GM04503 (cell line): ENCODE measurements at regions not wholly inside any gene's neighbourhood (a gene's known extent, or its start where the extent isn't known, plus 50 kb on each side); places are given as distances from the start of the nearest gene placed in this dataset.

Experiments
- DNase-seq: peaks from one replicate; pipeline ENCODE4 v3.0.0-alpha.2; 2012; ENCODE audit warnings: low read depth

DNA sequence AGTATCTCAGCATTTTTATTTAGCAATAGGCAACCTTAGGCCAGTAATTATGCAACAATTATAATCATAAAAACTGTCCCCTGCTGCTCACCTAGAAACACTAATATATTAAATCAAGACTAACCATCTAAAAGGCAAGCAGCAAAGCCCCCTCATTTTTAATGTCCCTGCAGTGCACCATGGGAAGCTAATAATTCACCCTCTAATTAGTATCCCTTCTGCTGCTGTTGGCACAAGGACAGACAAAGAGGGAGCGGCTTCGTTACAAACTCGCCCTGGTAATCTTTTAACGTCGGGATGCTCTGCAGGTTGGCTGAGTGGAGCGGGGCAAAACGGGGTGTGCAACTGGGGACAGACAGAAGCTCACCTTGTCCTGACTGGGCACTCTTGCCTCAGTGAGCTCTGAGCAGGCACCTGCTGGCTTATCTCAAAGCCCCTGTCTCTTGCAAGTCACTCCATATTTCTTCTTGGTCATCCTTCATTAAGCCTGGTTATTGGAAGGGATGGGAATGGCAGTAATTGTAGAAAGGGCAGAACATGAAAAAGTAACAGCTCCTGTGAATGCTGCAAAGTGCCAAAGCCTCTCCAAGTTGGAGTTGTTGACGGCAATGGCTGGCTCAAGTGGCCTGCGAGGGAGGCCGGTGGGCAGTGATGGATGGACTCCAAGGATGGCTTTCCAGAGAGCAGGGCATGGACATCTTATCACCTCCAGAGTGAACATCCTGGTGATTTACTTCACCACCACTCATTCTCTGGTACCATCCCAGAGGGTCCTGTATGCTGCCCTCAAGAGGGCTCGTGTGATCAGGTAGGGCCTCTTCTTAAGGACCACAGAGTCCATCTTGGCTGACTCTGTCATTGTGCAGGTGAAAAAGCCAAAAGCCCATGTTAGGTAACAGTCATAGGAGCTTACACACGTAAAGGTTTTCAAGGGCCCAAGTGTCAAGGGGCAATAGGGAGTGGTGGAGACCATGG is 219.6 kb upstream of the N4BP1 start:
- DNase-seq = no peak

DNA sequence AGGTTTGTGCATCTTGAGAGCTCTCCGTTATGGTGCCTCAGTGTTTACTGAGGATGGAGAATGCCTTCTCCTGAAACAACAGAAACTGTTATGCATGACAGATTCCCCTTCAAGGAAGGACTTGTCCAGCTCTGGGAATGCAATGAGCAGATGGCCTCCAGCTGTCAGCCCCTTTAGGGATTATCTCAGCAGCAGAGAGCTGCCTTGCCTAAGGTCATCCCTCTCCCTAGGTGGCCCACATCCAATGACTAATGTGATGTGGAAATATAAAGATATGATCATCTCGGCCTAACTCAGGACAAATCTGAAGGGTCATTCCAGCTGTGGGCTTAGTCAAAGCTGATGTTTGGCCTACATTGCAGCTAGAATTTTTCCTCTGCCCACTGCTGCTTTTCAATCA is 214.3 kb upstream of the N4BP1 start:
- no peak for DNase-seq

- no peak for DNase-seq
These were observed 212.5 kb upstream of the N4BP1 start for GRCh38 chr16:48822431-48822830.

GRCh38 chr16:48820379-48820778 is 210.4 kb upstream of the N4BP1 start:
- no peak for DNase-seq

DNA sequence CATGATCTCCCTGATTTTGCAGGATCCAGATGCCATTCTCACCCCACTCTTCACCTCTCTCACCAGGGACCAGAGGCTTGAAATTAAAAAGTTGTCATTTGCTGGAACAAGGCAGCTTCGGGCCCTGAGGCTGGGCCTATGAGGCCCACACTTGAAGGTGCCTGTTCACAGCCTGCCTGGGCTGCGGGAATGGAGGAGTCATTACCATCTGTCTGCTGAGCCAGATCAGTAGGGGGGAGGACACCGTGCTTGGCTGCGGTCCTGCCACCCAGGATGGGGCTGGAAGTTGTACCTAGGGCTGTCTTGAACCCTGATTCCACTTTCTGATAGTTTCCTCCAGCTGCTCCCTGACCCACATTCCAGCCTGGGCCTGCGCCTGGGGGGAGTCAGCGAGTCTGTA is 208.3 kb upstream of the N4BP1 start:
- DNase-seq = no peak

DNA sequence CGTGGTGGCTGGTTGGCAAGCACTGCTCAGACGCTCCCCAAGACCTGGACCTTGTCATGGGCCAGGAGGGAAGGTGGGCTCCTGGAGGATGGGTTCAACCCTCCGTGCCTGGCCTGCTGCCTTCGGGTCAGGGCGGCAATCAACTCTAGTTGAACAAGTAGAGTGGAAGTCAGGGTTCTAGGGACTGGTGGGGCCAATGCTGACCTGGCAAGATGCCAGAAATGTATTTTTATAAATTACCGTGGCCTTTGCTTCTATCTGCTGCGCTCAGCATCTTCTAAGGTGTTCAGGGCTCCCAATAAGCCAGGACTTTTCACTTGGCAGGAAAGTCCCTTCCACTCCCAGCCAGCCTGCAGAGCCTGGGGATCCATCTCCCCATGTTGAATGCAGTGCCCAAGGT is 207.1 kb upstream of the N4BP1 start:
- DNase-seq = no peak

DNA sequence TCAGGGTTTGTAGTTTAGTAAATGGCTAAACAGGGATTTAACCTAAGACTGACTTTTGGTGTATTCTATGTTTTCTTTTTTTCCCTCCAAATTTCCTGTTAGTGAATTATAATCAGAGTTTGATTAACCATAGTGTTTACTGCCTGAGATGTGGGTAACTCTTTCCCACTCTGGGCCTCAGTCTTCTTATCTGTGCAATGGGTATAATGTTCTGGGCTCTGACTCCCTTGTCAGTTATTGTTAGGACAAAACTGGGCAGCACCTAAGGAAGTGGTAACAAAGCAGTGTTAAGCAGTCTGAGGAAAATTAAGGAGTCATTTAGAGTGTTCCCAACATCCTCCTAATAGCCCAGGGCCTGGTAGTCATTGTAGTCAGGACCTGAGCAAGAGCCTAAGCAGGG is 206.4 kb upstream of the N4BP1 start:
- DNase-seq = no peak

GRCh38 chr16:48814994-48815393 is 205.0 kb upstream of the N4BP1 start:
- DNase-seq = no peak

DNA sequence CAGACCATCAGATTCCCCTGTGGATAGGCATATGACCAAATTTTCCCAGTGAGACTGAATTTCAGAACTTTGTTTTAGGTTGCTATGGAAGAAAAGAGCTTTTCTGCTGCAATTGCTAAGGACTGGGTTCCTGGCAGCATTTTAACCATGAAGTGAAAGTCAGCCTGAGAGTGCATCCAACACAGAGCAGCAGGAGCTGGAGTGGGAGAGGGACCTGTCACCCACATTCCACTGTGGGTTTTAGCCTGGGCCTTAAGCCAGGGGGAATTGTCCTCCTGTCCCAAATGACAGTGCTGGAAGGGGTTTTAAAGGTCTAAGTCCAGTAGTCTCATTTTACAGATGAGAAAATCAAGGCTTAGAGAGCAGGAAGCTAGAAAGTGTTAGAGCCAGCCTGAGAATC is 203.5 kb upstream of the N4BP1 start:
- DNase-seq = no peak

DNA sequence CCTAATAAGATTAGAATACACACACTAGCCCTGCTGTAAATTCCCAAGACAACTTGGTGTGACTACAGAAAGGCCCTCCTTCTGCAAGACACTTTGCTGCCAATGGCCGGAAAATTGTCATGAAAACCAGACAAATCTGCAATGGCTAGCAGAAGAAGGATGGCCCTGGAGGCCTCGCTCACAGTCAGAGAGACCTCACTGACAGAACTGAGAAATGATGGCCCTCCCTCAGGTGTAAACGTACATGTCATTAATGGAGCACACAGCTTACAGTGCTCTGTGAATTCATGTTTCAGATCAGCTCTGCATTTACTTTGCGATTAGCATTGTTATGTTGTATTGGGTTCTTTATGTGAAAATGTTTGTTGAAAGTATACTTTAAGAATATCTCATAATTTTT is 202.9 kb upstream of the N4BP1 start:
- no peak for DNase-seq

- DNase-seq = no peak
These were observed 201.5 kb upstream of the N4BP1 start for GRCh38 chr16:48811478-48811877.

DNA sequence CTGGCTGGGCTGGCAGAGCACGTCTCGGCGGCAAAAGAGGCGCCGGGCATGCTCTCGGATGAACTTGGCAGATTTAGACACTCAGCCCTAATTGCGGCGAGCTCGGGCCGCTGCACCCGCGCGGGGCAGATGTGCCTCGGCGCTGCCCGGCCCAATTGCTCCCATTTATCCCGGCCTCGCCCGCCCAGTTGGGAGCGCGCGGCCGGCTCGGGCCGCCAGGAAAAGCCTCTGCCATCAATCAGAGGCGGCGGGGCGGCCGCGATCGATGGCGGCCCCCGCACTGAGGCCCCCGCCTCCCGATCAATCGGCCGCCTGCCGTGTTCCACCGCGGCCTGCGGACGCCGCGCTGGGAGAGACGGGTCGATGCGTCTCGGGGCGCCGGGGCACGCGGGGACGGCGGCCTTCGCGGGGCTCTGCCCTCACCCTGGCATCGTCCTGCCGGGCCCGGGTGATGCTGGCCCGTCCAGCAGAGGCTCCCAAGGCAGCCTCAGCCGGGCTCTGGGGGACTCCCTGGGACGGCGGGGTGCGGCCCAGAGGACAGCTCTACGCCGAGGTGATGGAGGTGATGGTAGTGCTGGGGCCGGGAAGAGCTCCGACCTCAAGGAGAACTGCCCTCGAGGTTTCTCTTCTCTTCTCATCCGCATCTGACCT is 200.9 kb upstream of the N4BP1 start:
- DNase-seq = no peak

DNA sequence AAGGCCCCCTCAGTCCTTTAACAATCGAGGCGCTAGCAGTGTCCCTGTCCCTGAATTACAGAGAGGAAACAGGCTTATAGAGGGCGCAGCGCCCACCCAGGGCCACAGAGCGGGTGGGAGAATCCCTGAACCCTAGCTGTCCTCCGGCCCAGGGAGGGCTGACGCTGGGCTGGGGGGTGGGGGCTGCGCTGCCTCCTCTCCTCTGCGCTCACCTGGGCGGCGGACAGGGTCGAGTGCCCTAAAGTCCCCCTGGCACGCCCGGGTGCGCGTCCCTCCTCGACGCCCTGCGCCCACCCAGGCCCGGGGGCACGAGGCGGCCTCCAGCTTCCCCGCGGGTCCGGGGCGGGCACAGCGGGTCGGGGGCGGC is 200.4 kb upstream of the N4BP1 start:
- no peak for DNase-seq

GRCh38 chr16:48790151-48790550 is 180.2 kb upstream of the N4BP1 start:
- no peak for DNase-seq

DNA sequence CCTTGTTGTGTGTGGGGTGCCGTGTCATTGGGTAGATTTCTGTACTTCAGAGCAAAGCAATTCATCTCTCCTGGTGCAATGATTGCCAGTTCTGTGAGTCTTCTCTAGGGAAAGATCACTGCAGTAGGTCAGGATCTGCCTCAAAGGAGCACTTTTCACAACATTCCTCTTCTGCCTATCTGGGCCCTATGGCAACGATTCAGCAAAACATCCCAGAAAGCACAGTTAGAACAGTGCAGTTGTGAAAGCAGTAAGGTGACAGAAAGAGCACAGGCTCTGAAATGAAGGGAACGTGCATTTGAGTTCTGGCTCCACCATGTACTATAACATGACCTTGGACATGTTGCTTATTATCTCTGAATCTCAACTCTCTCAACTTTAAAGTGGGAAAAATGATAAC is 178.5 kb upstream of the N4BP1 start:
- no peak for DNase-seq

- DNase-seq = no peak
These were observed 135.6 kb upstream of the N4BP1 start for GRCh38 chr16:48745541-48745940.

DNA sequence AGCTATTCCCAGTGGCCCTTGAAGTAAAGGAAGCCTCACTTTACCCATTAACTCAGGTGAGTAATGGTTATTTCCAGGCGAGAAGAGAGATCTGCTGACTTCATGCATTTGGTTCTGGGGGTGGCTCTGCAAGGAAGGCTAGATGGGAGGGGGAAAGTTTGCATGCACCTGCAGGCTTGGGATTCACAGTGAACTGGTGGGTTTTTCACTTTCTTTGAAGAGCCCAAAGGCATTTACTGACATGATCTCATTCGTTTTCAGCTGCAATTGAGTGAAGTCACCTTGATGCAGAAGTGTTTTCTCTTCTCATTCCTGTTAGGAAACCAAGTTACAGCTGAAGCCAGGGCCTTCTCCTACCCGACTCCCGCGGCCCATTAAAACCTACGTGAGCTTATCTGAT is 131.0 kb upstream of the N4BP1 start:
- no peak for DNase-seq

- DNase-seq = no peak
These were observed 124.2 kb upstream of the N4BP1 start for GRCh38 chr16:48734220-48734619.

DNA sequence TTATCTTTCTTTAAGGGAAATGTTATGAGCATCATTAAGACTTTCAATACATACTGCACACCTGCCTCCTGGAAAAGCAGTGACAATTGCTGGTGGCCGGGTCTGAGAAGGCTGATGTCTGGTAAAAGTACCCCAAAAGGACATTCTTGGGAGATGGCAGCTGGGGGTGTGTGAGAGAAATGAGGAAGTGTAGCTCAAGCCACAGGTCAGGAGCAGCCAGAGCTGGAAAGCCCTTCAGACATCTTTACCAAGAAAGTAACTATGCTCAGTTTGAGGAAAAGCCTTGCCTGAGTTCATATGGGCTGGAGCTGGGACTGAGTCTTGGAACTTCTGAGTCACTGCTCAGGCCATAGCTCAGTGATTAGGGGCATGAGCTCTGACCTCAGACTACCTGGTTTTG is 94.7 kb upstream of the N4BP1 start:
- no peak for DNase-seq

- peak; percentile 27 for DNase-seq
These were observed 77.5 kb upstream of the N4BP1 start for GRCh38 chr16:48687421-48688038.

DNA sequence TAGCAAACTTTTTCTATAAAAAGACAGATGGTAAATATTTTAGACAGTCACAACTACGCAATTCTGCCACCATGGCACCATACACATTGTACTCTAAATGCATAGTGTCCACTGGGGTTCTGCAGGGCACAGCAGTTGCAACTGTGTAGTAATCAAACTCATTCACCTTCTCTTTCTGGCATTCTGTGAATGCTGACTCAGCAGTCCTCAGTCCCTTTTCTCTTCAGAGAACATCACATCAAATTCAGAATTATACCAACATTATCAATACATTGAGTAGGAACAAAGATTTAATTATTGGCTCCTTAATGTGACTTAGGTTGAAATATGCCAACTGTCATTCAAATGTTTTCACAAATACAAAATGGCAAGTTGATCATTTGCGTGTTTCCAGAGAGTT is 74.2 kb upstream of the N4BP1 start:
- DNase-seq = no peak

DNA sequence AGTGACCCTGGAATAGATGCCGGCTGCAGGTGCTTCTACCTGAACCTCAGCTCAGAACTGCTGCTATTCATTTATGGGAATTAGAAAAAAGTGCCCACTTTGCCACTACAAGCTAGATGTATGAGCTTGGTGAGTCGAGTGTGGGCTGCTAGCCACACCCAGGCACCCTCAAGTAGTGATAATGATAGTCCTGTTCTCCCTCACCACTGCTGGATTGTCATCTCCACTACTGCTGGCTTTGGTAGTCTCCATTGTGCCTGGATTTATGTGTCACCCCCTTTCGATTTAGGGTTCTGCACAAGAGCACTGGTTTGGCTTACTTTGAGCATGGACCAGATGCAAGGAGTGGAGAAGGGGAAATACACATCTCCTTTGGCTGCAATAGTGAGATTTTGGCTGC is 73.0 kb upstream of the N4BP1 start:
- DNase-seq = no peak

GRCh38 chr16:48681520-48681919 is 71.5 kb upstream of the N4BP1 start:
- DNase-seq = no peak
